Ovary (tissue), 3 donors: ENCODE measurements at regions not wholly inside any gene's neighbourhood (a gene's known extent, or its start where the extent isn't known, plus 50 kb on each side); places are given as distances from the start of the nearest gene placed in this dataset.

Experiments
- POLR2A ChIP-seq: fragments of 450-650 bp; IDR thresholded peaks from one replicate; pipeline ENCODE4 v1.6.1; 2017; ENCODE audit warnings: antibody characterized with exemption, mild to moderate bottlenecking, moderate library complexity
- TF ChIP-seq, protein P1 (sequence below), 3 donors: fragments of 450-650 bp in 2 of 3; fragments of 200-600 bp in 1 of 3; IDR thresholded peaks; one replicate each; pipeline versions ENCODE4 v1.5.1 to v1.8.0; 2016 to 2022; ENCODE audit warnings: antibody characterized with exemption in 3 of 3, mild to moderate bottlenecking in 1 of 3
- donor health status: DM: no; HTN: no; CAD: no.

DNA sequence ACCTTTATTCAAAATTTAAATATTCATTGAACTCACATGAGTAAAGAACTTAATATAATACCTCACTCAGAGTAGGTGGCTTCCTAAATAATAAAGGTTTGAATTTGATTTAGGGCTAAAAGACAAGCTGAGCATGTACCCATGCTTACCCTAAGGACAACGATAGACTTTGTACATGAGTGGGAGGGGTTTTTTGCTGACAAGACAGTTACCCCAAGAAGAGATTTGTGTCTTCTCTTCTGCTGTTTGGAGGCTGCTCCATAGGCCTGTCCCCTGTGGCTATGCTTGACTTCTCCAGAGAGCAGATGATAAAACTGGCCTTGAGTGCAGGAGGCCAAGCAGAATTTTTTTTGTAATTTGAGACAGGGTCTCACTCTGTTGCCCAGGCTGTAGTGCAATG, 383.9 kb downstream of the TMEM182 start:
- TF ChIP-seq POLR2A = no peak
- TF ChIP-seq, protein P1, sequence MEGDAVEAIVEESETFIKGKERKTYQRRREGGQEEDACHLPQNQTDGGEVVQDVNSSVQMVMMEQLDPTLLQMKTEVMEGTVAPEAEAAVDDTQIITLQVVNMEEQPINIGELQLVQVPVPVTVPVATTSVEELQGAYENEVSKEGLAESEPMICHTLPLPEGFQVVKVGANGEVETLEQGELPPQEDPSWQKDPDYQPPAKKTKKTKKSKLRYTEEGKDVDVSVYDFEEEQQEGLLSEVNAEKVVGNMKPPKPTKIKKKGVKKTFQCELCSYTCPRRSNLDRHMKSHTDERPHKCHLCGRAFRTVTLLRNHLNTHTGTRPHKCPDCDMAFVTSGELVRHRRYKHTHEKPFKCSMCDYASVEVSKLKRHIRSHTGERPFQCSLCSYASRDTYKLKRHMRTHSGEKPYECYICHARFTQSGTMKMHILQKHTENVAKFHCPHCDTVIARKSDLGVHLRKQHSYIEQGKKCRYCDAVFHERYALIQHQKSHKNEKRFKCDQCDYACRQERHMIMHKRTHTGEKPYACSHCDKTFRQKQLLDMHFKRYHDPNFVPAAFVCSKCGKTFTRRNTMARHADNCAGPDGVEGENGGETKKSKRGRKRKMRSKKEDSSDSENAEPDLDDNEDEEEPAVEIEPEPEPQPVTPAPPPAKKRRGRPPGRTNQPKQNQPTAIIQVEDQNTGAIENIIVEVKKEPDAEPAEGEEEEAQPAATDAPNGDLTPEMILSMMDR (IDR thresholded peaks at IDR 0.05) = no peak
